ENCODE measurements at regions not wholly inside any gene's neighbourhood (a gene's known extent, or its start where the extent isn't known, plus 50 kb on each side); places are given as distances from the start of the nearest gene placed in this dataset.
"Not testable (repeated sequence)": the region's sequence is repeated elsewhere in the genome, so short reads cannot be mapped to it uniquely, and the experiment has no call there.

GRCh38 chr7:56466607-56467525 is 350.6 kb upstream of the NUPR2 start:
- CTCF ChIA-PET, POLR2A ChIA-PET: not testable (repeated sequence)

- ChIA-PET CTCF (no interaction called here), POLR2A (no interaction called here)
These were observed 333.5 kb upstream of the NUPR2 start for GRCh38 chr7:56449762-56450161.

GRCh38 chr7:56447864-56448693 is 331.9 kb upstream of the NUPR2 start:
- CTCF ChIA-PET = no interaction called here
- POLR2A ChIA-PET = no interaction called here

- POLR2A ChIA-PET, CTCF ChIA-PET: not testable (repeated sequence)
These were observed 304.3 kb upstream of the NUPR2 start for GRCh38 chr7:56420528-56420927.

- ChIA-PET CTCF (no interaction called here), POLR2A (no interaction called here)
These were observed 259.0 kb upstream of the NUPR2 start for GRCh38 chr7:56375173-56375572.

- CTCF ChIA-PET, POLR2A ChIA-PET: not testable (repeated sequence)
These were observed 258.4 kb upstream of the NUPR2 start for GRCh38 chr7:56374666-56375065.

GRCh38 chr7:56373314-56373713 is 257.1 kb upstream of the NUPR2 start:
- POLR2A ChIA-PET, CTCF ChIA-PET: not testable (repeated sequence)

GRCh38 chr7:56371792-56372191 is 255.6 kb upstream of the NUPR2 start:
- POLR2A ChIA-PET, CTCF ChIA-PET: not testable (repeated sequence)

GRCh38 chr7:56370208-56370872 is 254.1 kb upstream of the NUPR2 start:
- POLR2A ChIA-PET, CTCF ChIA-PET: not testable (repeated sequence)

- CTCF ChIA-PET, POLR2A ChIA-PET: not testable (repeated sequence)
These were observed 251.7 kb upstream of the NUPR2 start for GRCh38 chr7:56367914-56368313.

- POLR2A ChIA-PET = not testable (repeated sequence)
These were observed 251.2 kb upstream of the NUPR2 start for GRCh38 chr7:56367411-56367810.

GRCh38 chr7:56366701-56367100 is 250.5 kb upstream of the NUPR2 start:
- POLR2A ChIA-PET, CTCF ChIA-PET: not testable (repeated sequence)

More at GRCh38 chr7:56367411-56367810, 251.2 kb upstream of the NUPR2 start:
- CTCF ChIA-PET = not testable (repeated sequence)

- CTCF ChIA-PET, POLR2A ChIA-PET: not testable (repeated sequence)
These were observed 236.4 kb upstream of the NUPR2 start for GRCh38 chr7:56352576-56352975.

- CTCF ChIA-PET, POLR2A ChIA-PET: not testable (repeated sequence)
These were observed 235.0 kb upstream of the NUPR2 start for GRCh38 chr7:56351181-56351580.

- CTCF ChIA-PET, POLR2A ChIA-PET: not testable (repeated sequence)
These were observed 232.1 kb upstream of the NUPR2 start for GRCh38 chr7:56348311-56348710.

GRCh38 chr7:56328327-56328726 is 212.1 kb upstream of the NUPR2 start:
- CTCF ChIA-PET, POLR2A ChIA-PET: not testable (repeated sequence)

- CTCF ChIA-PET = no interaction called here
- POLR2A ChIA-PET = no interaction called here
These were observed 174.3 kb upstream of the NUPR2 start for GRCh38 chr7:56290548-56290947.

GRCh38 chr7:56287429-56288138 is 171.4 kb upstream of the NUPR2 start:
- ChIA-PET CTCF (no interaction called here), POLR2A (no interaction called here)

- ChIA-PET POLR2A (interaction anchor here (0.6 kb wide), 1 partner anchor 227 kb away, joined by 5 read pairs; no protein-coding TSS in a partner anchor), CTCF (no interaction called here)
These were observed 139.9 kb upstream of the NUPR2 start for GRCh38 chr7:56256108-56256507.

GRCh38 chr7:56250135-56250534 is 133.9 kb upstream of the NUPR2 start:
- CTCF ChIA-PET = no interaction called here

More at GRCh38 chr7:56250135-56250534, 133.9 kb upstream of the NUPR2 start:
- POLR2A ChIA-PET = no interaction called here
